ENCODE measurements at regions not wholly inside any gene's neighbourhood (a gene's known extent, or its start where the extent isn't known, plus 50 kb on each side); places are given as distances from the start of the nearest gene placed in this dataset.

- no peaks in the 10 kb centered on the region for H3K36me3 ChIP-seq (ENCODE audit: insufficient read depth, low read length)
- H3K9ac ChIP-seq (ENCODE audit: low read length) = no peak overlapping the region
- H3K9me3 ChIP-seq (ENCODE audit: insufficient read depth, low read depth, low read length) = no peaks in the 10 kb centered on the region
- no peak overlapping the region for H3K27ac ChIP-seq (ENCODE audit: low read depth, low read length)
- H3K4me1 ChIP-seq (ENCODE audit: insufficient read depth, low read length) = no peaks in the 10 kb centered on the region
- Mint-ChIP-seq H3K9me3 (ENCODE audit: unreplicated experiment) (peaks cover 7% of the 10 kb centered on the region), H3K4me3 (ENCODE audit: unreplicated experiment) (no peak overlapping the region), H3K36me3 (ENCODE audit: low read depth, unreplicated experiment) (no peaks in the 10 kb centered on the region), H3K4me1 (ENCODE audit: low read depth, unreplicated experiment) (peaks cover 2% of the 10 kb centered on the region), H3K27me3 (ENCODE audit: low read depth, unreplicated experiment) (no peaks in the 10 kb centered on the region), H3K27ac (ENCODE audit: unreplicated experiment) (no peak overlapping the region)
- H3K4me2 ChIP-seq (ENCODE audit: low read length) = no peak overlapping the region
- TF ChIP-seq CTCF (IDR thresholded peaks at IDR 0.05; ENCODE audit: insufficient read depth, low read depth, low read length) (no peak), EZH2 (IDR thresholded peaks at IDR 0.05; ENCODE audit: insufficient read depth, low read length) (no peak)
- no peaks in the 10 kb centered on the region for H3K27me3 ChIP-seq (ENCODE audit: insufficient read depth, low read length)
- H2AFZ ChIP-seq (ENCODE audit: low read depth, low read length) = no peak overlapping the region
- FAIRE-seq = no peak
- H3K79me2 ChIP-seq (ENCODE audit: insufficient read depth, low read length) = no peaks in the 10 kb centered on the region
- DNase-seq (ENCODE audit: low read depth) = no peak
- no peaks in the 10 kb centered on the region for H4K20me1 ChIP-seq (ENCODE audit: insufficient read depth, low read length)
- no peak overlapping the region for H3K4me3 ChIP-seq (ENCODE audit: insufficient read depth, low read depth, low read length)
Measured at GRCh38 chr9:25994605-25995004, 316.4 kb upstream of the TUSC1 start.

DNA sequence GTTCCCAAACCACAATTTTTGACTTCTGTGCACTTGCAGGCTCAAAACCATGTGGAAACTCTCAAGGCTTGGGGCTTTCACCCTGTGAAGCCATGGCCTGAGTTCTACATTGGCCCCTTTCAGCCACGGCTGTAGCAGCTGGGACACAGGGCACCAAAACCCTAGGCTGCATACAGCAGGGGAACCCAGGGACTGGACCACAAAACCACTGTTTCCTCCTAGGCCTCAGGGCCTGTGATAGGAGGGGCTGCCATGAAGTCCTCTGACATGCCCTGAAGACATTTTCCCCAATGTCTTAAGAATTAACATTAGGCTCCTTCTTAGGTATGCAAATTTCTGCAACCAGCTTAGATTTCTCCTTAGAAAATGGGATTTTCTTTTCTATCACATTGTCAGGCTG is 312.1 kb upstream of the TUSC1 start:
- H3K27me3 Mint-ChIP-seq (ENCODE audit: low read depth, unreplicated experiment) = no peaks in the 10 kb centered on the region
- H3K4me3 Mint-ChIP-seq (ENCODE audit: unreplicated experiment) = no peak overlapping the region
- no peaks in the 10 kb centered on the region for H3K36me3 Mint-ChIP-seq (ENCODE audit: low read depth, unreplicated experiment)

More for the DNA sequence above, 312.1 kb upstream of the TUSC1 start:
- Mint-ChIP-seq H3K4me1 (ENCODE audit: low read depth, unreplicated experiment) (peaks cover 2% of the 10 kb centered on the region), H3K27ac (ENCODE audit: unreplicated experiment) (no peak overlapping the region), H3K9me3 (ENCODE audit: unreplicated experiment) (peaks cover 16% of the 10 kb centered on the region)
- H3K9me3 ChIP-seq (ENCODE audit: insufficient read depth, low read depth, low read length) = no peaks in the 10 kb centered on the region
- no peak overlapping the region for H3K9ac ChIP-seq (ENCODE audit: low read length)
- DNase-seq (ENCODE audit: low read depth) (no peak), FAIRE-seq (no peak)
- no peak overlapping the region for H3K4me3 ChIP-seq (ENCODE audit: insufficient read depth, low read depth, low read length)
- no peaks in the 10 kb centered on the region for H4K20me1 ChIP-seq (ENCODE audit: insufficient read depth, low read length)
- H3K36me3 ChIP-seq (ENCODE audit: insufficient read depth, low read length) = no peaks in the 10 kb centered on the region
- H2AFZ ChIP-seq (ENCODE audit: low read depth, low read length) = no peak overlapping the region
- H3K4me2 ChIP-seq (ENCODE audit: low read length) = no peak overlapping the region
- TF ChIP-seq CTCF (IDR thresholded peaks at IDR 0.05; ENCODE audit: insufficient read depth, low read depth, low read length) (no peak), EZH2 (IDR thresholded peaks at IDR 0.05; ENCODE audit: insufficient read depth, low read length) (no peak)
- no peaks in the 10 kb centered on the region for H3K27me3 ChIP-seq (ENCODE audit: insufficient read depth, low read length)
- H3K79me2 ChIP-seq (ENCODE audit: insufficient read depth, low read length) = no peaks in the 10 kb centered on the region
- no peaks in the 10 kb centered on the region for H3K4me1 ChIP-seq (ENCODE audit: insufficient read depth, low read length)
- H3K27ac ChIP-seq (ENCODE audit: low read depth, low read length) = no peak overlapping the region
